MCF 10A (cell line): ENCODE measurements at regions not wholly inside any gene's neighbourhood (a gene's known extent, or its start where the extent isn't known, plus 50 kb on each side); places are given as distances from the start of the nearest gene placed in this dataset.

Experiments used
- BruUV-seq: library from RNA; stranded (reverse); fragments of 400-500 nt; replicated peaks from 2 replicates; lab custom pipeline; 2021; lab: Mats Ljungman, UMichigan
- CTCF ChIA-PET: fragments of 300-600 bp; sonication (Branson Sonifier 250); formaldehyde crosslinking; extraction: SDS; loops from one replicate; lab custom pipeline; 2021; ENCODE audit warnings: antibody characterized with exemption, inconsistent platforms; lab: Yijun Ruan, JAX
- POLR2A ChIA-PET: fragments of 300-600, 350-650 bp; sonication (Branson Sonifier 250); formaldehyde crosslinking; extraction: SDS; loops from one replicate; lab custom pipeline; 2020; ENCODE audit warnings: antibody characterized with exemption, inconsistent platforms; lab: Yijun Ruan, JAX
- DNase-seq: peaks from one replicate; pipeline ENCODE4 v3.0.0-alpha.2; 2018; ENCODE audit not compliant: unreplicated experiment
- H3K27ac Mint-ChIP-seq: one replicate; pipeline ENCODE4 v1.8.0; 2022; ENCODE audit warnings: mild to moderate bottlenecking, low read depth, mixed read lengths; ENCODE audit not compliant: unreplicated experiment
- H3K27me3 Mint-ChIP-seq: one replicate; pipeline ENCODE4 v1.8.0; 2022; ENCODE audit warnings: mixed read lengths; ENCODE audit not compliant: insufficient read depth, unreplicated experiment
- H3K36me3 Mint-ChIP-seq: one replicate; pipeline ENCODE4 v1.8.0; 2022; ENCODE audit warnings: mild to moderate bottlenecking, moderate library complexity, mixed read lengths; ENCODE audit not compliant: insufficient read depth, unreplicated experiment
- H3K4me1 Mint-ChIP-seq: one replicate; pipeline ENCODE4 v1.8.0; 2022; ENCODE audit warnings: mixed read lengths; ENCODE audit not compliant: insufficient read depth, unreplicated experiment
- H3K4me3 Mint-ChIP-seq: one replicate; pipeline ENCODE4 v1.8.0; 2022; ENCODE audit warnings: mild to moderate bottlenecking, moderate library complexity, mixed read lengths; ENCODE audit not compliant: unreplicated experiment
- H3K9me3 Mint-ChIP-seq: one replicate; pipeline ENCODE4 v1.8.0; 2022; ENCODE audit warnings: mixed read lengths; ENCODE audit not compliant: unreplicated experiment
- CTCF ChIP-seq: fragments of 200-600 bp; IDR thresholded peaks from one replicate; pipeline ENCODE4 v1.8.0; 2022; ENCODE audit warnings: antibody characterized with exemption, mild to moderate bottlenecking; ENCODE audit not compliant: unreplicated experiment
- intact Hi-C: fragments of 100-400 bp; cut with micrococcal nuclease; formaldehyde crosslinking; loops from 2 replicates; pipeline ENCODE4 v1.14.1; 2022

DNA sequence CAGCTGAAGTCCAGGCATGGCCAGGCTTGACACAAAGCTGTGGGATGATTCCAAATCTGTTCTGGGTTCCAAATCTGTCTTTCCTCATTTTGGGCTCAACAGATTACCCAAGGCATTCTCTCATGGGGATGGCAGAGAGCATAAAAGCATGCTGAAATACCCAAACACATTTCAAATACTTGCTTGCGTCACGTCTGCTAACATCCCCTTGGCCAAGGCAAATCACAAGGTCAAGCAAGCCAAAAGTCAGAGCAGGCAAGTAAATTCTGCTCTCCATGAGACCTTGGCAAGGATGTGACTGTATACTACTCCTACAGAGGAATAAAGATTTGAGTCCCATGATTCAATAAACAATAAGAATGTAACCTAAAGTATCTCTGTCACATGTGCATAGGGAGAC, 306.7 kb downstream of the EPB41L4A start:
- no TSS peak for BruUV-seq
- H3K4me1 Mint-ChIP-seq = peaks cover 7% of the 10 kb centered on the region
- POLR2A ChIA-PET = no interaction called here
- no peak for TF ChIP-seq CTCF
- no peaks in the 10 kb centered on the region for H3K9me3 Mint-ChIP-seq
- no peaks in the 10 kb centered on the region for H3K36me3 Mint-ChIP-seq
- intact Hi-C loops = no loop called here
- CTCF ChIA-PET = no interaction called here
- no peak overlapping the region for H3K4me3 Mint-ChIP-seq
- no peak overlapping the region for H3K27ac Mint-ChIP-seq
- DNase-seq = no peak
- no peaks in the 10 kb centered on the region for H3K27me3 Mint-ChIP-seq

- Mint-ChIP-seq H3K36me3 (no peaks in the 10 kb centered on the region), H3K27me3 (no peaks in the 10 kb centered on the region), H3K4me1 (peaks cover 7% of the 10 kb centered on the region), H3K27ac (no peak overlapping the region), H3K9me3 (no peaks in the 10 kb centered on the region), H3K4me3 (no peak overlapping the region)
- peak; percentile 87 for DNase-seq
- BruUV-seq = no TSS peak
- intact Hi-C loops = no loop called here
- POLR2A ChIA-PET = interaction anchor here (0.5 to 1.0 kb wide), 3 partner anchors 9 to 1232 kb away, joined by 3 to 4 read pairs (median 3); no protein-coding TSS in a partner anchor
- TF ChIP-seq CTCF = no peak
- CTCF ChIA-PET = interaction anchor here (1.0 kb wide), 1 partner anchor 10 kb away, joined by 3 read pairs; no protein-coding TSS in a partner anchor
Observed at GRCh38 chr5:112109331-112110007, 309.6 kb downstream of the EPB41L4A start.

- Mint-ChIP-seq H3K27me3 (no peaks in the 10 kb centered on the region), H3K4me3 (no peak overlapping the region), H3K9me3 (no peaks in the 10 kb centered on the region), H3K36me3 (no peaks in the 10 kb centered on the region), H3K4me1 (peaks cover 7% of the 10 kb centered on the region), H3K27ac (no peak overlapping the region)
- POLR2A ChIA-PET = no interaction called here
- intact Hi-C loops = no loop called here
- no TSS peak for BruUV-seq
- CTCF ChIA-PET = no interaction called here
- DNase-seq = no peak
- no peak for TF ChIP-seq CTCF
Observed at GRCh38 chr5:112106878-112107277, 312.2 kb downstream of the EPB41L4A start.

GRCh38 chr5:112097768-112098167, 321.3 kb downstream of the EPB41L4A start:
- Mint-ChIP-seq H3K4me3 (peak overlapping the region; percentile 47), H3K9me3 (peaks cover 10% of the 10 kb centered on the region), H3K27ac (peak overlapping the region; percentile 42), H3K4me1 (no peaks in the 10 kb centered on the region), H3K27me3 (no peaks in the 10 kb centered on the region), H3K36me3 (no peaks in the 10 kb centered on the region)
- TF ChIP-seq CTCF = no peak
- POLR2A ChIA-PET = interaction anchor here (0.8 to 1.0 kb wide), 2 partner anchors 17 to 21 kb away, joined by 3 read pairs; no protein-coding TSS in a partner anchor
- peak; percentile 13 for DNase-seq
- intact Hi-C loops = no loop called here
- BruUV-seq = no TSS peak
- CTCF ChIA-PET = no interaction called here
